Ishikawa (cell line): ENCODE measurements at regions not wholly inside any gene's neighbourhood (a gene's known extent, or its start where the extent isn't known, plus 50 kb on each side); places are given as distances from the start of the nearest gene placed in this dataset.

Experiments used
- CEBPB ChIP-seq: IDR thresholded peaks from 2 replicates; pipeline ENCODE4 v1.6.1; 2012
- EGR1 ChIP-seq: IDR thresholded peaks from 2 replicates; pipeline ENCODE4 v1.6.1; 2012
- EP300 ChIP-seq: IDR thresholded peaks from 2 replicates; pipeline ENCODE4 v1.6.1; 2012; ENCODE audit warnings: borderline replicate concordance
- MAX ChIP-seq: IDR thresholded peaks from 2 replicates; pipeline ENCODE4 v1.6.1; 2012
- RAD21 ChIP-seq: IDR thresholded peaks from 2 replicates; pipeline ENCODE4 v1.6.1; 2012; ENCODE audit warnings: low read depth
- REST ChIP-seq: IDR thresholded peaks from 2 replicates; pipeline ENCODE4 v1.6.1; 2012; ENCODE audit warnings: low read depth, mild to moderate bottlenecking
- TAF1 ChIP-seq: IDR thresholded peaks from 2 replicates; pipeline ENCODE4 v1.6.1; 2012; ENCODE audit warnings: low read depth, mild to moderate bottlenecking
- TCF12 ChIP-seq: IDR thresholded peaks from 2 replicates; pipeline ENCODE4 v1.6.1; 2012; ENCODE audit warnings: low read depth
- TEAD4 ChIP-seq: IDR thresholded peaks from 2 replicates; pipeline ENCODE4 v1.6.1; 2012
- YY1 ChIP-seq: IDR thresholded peaks from 2 replicates; pipeline ENCODE4 v1.6.1; 2012; ENCODE audit warnings: low read depth

GRCh38 chr2:223181561-223181960 lies 129.6 kb downstream of the KCNE4 start:
- no peak for TF ChIP-seq RAD21
- no peak for TF ChIP-seq MAX
- no peak for TF ChIP-seq CEBPB
- no peak for TF ChIP-seq YY1
- TF ChIP-seq REST = no peak
- TF ChIP-seq TCF12 = no peak
- TF ChIP-seq EP300 = no peak
- no peak for TF ChIP-seq TAF1
- TF ChIP-seq EGR1 = no peak
- no peak for TF ChIP-seq TEAD4
